Stimulated activated CD4-positive, alpha-beta T cell treated with anti-CD3 and anti-CD28 coated beads, Interleukin-1b, Interleukin-23, amount 100 ng/mL, for 24 hours (primary cell): ENCODE measurements at regions not wholly inside any gene's neighbourhood (a gene's known extent, or its start where the extent isn't known, plus 50 kb on each side); places are given as distances from the start of the nearest gene placed in this dataset.
"Not testable (repeated sequence)": the region's sequence is repeated elsewhere in the genome, so short reads cannot be mapped to it uniquely, and the experiment has no call there.

Experiments
- DNase-seq, 4 experiments: peaks; one replicate each; pipeline ENCODE4 v3.0.0-alpha.2; 2020; ENCODE audit warnings: low read depth in 4 of 4, low spot score in 1 of 4

GRCh38 chr4:120209706-120210105 lies 143.1 kb upstream of the MAD2L1 start:
- no peak for DNase-seq

GRCh38 chr4:120207021-120207420 lies 140.4 kb upstream of the MAD2L1 start:
- DNase-seq: no peak

DNA sequence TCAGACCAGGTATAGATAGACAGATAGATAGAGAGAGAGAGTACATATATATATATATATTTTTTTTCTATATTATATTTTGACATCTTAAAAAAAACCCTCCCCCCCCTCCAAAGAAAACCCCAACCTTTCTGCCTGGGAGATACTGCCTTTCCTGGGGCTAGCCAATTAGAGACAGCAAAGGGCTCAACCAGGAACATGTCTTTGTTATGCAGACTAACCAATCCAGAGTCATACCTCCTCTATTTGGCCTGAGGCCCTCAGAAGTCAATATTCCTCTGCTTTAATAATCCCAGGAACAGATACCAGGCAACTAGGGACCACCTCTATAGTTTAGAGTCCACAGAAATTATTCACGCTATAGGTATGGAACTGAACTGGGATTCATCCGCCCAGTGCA lies 135.6 kb upstream of the MAD2L1 start:
- no peak for DNase-seq

DNA sequence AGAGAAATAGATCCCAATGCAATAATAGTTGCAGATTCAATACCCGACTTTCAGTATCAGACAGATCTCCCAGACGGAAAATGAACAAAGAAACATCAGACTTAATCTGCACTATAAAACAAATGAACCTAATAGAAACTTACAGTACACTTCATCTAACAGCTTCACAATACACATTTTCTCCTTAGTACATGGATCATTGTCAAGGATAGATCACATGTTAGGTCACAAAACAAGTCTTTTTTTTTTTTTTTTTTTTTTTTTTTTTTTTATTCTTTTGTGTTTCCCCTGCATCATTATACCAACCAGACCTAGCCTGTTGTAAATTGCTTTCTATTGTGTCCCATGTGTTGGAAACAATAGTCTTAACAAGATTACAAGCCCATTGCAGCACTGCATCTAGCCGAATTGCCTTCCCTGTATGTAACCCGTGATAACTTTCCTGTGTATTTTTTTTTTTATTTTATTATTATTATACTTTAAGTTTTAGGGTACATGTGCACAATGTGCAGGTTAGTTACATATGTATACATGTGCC lies 134.0 kb upstream of the MAD2L1 start:
- not testable (repeated sequence) for DNase-seq

- no peak for DNase-seq
Observed at GRCh38 chr4:120198411-120198810, 131.8 kb upstream of the MAD2L1 start.

DNA sequence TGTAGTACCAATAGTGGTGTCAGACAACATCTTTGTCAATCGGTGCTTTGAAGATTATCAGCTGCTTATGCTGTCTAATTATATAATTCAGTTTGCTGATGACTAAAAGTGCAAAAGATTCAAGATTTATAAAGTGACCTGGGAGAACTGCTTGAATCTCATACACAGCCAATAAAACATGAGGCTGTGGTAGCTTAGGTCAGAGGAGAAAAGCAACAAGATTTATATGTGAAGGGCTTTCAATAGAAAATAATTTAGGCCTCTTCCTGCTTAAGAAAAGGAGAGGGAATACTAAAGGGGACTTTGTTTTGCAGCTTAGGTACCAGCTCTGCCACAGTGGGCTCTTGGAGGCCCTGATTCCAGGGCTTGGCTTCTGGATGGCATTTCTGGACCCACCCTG lies 111.0 kb upstream of the MAD2L1 start:
- no peak for DNase-seq

- DNase-seq: no peak
Observed at GRCh38 chr4:120175272-120175671, 108.6 kb upstream of the MAD2L1 start.

DNA sequence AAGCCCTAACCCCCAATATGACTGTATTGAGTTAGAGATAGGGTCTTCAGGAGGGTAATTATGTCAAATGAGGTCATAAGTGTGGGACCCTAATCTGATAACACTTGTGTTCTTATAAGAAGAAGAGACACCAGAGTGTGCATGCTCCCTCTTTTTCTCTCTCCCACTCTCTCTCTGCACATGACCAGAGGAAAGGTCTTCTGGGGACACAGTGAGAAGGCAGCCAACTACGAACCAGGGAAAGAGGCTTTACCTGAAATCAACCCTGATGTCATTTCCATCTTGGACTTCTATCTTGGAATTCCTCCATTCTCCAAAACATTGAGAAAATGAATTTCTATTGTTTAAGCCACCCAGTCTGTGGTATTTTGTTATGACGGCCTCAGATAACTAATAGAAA lies 97.2 kb upstream of the MAD2L1 start:
- DNase-seq: no peak

DNA sequence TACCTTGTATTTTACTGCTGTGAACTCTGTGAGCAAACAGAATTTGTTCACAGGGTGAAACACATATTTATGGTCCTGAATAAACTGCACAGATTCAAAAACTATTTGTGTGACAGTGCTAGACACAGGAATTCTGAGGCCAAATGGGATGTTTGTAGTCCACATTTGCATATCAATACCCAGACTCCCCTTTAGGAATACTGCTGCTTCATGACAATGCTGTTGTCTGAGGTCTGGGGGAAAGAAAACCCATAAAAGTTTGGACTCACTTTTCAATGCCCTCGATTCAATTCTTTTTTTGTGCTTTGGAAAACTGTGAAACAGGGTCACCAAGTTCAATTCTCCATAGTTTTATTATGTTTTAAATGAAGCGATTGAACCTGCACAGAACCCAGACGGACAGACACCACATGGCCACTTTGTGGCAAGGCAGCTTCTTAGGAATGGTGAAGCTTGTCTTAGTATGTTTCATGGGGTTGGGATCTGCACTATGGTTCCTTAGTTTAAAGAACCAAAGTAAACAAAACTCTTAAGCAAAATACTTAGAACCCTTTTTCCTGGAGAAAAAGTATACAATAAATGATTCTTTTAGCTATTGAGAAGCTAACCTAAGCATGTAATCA lies 92.3 kb upstream of the MAD2L1 start:
- no peak for DNase-seq

DNA sequence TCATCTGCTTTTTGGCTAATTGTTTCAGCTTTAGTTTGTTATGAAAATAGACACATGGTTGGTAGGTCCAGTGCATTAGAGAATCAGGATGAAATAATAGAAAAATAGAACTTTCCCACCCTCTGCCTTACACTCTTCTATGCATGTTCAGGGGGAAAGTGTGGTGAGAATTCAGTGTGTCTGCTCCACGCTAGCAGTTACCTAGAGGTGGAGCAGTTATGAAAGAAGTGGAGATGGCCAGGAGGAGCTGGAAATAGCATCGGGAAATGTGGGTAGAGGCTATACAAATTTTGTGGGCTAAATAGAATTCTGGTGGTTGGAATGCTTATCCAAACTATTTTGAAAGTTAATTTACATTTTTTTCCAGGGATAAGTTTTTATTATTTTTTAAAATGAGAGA lies 91.4 kb upstream of the MAD2L1 start:
- DNase-seq: no peak

DNA sequence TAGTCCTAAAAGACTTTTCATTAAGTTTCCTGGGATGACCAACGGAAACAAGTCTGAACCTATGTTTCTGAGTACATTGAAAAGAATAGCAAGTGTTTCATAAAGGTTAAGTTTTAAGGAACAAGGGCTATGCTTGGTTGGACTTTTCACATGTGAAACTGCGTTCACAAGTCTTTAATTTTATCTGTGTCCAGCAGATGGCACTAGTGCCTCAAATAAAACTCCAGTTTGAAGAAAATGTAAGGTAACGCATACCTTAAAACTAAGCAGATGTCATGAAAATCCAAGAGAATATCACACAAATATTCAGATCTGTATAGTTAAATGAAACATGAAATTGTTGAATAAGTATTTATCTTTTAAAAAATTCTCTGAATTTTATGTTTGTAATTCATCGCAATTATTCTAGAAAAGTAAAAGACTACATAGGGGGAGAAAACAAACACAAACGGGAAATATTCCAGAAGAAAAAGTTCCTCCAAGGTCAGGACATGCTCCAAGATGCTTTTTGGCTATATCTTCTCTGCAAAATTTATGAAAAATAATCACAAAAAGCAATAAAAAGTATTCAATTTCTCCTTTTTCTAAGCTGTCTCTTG lies 89.6 kb upstream of the MAD2L1 start:
- DNase-seq: peak in 3 of 4 experiments; percentile 3

DNA sequence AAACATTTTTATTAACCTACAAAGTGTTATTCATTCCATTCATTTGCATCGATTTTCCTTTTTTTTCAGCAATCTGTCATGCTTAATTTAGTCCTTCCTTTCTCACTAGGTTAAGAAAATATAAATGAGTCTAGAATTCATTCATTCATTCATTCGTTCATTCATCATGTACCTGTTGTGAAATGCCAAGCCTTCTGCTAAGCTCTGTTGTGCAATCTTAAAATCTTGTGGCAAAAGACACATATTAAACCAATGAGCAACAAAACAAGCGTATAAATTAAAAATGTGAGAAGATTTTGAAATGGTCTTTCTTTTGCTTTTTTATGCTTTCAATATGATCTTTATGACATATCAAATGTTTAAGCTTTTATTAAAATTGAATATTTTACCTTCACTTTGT lies 88.6 kb upstream of the MAD2L1 start:
- no peak for DNase-seq

DNA sequence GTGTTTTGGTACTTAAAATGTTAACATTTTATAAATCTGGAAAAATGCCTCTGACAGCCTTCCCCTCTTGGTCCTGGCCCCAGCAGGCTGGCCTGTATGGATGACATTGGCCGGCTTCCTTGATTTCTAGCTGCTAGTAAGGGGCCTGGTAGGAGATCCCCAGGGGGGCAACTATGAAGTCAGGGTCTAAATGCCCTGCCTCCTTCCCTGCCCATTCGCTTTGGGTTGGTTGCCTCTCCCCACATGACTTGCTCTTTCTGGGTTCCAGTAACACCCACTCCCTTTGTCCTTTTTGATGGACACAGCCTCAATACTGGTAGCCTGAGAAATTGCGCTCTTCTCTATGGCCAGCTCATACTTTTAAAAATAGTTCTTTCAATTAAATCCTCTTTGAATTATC lies 78.0 kb upstream of the MAD2L1 start:
- no peak for DNase-seq

DNA sequence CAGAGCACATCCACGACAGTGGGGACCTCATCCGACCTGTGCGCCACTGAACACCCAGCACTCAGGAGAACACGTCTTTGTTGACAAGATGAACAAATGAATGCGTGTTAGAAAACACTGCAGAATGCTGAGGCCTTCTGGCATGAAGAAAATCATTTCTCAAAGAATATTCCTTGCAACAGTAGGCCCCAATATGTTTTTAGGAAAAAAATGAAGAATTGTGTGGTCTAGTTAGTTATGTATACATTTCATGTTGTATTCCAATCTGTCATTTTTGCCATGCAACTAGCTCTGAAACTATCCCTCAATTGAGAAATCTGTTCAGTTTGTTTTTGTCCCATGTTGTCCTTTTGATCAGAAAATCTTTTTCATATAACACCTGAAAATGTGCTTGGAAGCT lies 77.4 kb upstream of the MAD2L1 start:
- DNase-seq: no peak

GRCh38 chr4:120139392-120139791 lies 72.7 kb upstream of the MAD2L1 start:
- DNase-seq: no peak

DNA sequence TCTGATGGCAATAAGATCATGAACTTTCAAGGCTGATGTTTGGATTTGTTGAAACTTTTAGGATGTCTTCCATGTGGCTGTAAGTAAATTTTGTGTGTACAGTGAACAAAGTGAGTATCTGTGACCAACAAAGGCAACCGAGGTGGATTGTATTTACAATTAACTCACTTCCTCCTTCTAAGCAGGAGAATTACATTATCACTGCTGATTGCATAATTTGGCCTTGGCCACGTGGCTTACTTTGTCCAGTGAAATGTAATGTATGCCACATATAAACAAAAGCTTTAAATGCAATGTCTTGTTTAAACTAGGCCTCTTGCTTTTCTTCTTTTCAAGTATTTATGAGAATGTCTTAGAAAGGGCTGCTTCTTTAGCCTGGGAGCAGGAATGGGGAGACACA lies 66.3 kb upstream of the MAD2L1 start:
- DNase-seq: no peak

DNA sequence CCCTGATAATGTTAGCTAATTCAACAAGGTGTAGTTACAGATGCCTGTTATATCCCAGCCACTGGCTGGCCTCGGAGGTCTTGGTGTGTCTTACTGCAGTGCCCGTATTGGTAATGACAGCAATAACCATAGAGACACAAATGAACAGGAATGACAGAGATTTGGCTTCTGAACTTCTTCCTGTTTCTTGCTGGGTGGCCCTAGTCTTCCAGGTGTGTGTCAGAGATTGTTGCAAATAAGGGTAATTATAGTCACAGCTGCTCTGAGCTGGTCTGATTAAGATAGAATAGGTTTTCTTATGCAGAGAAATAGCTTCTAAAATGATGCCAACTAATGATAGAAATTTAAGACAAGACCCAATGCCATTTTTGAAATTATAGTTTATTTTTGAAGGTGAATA lies 64.1 kb upstream of the MAD2L1 start:
- no peak for DNase-seq
